ENCODE measurements at regions not wholly inside any gene's neighbourhood (a gene's known extent, or its start where the extent isn't known, plus 50 kb on each side); places are given as distances from the start of the nearest gene placed in this dataset.

- Histone ChIP-seq H3K9me3 (no peaks in the 10 kb centered on the region), H3K27me3 (no peaks in the 10 kb centered on the region), H3K36me3 (no peaks in the 10 kb centered on the region), H3K4me3 (no peak overlapping the region), H3K4me1 (ENCODE audit: insufficient read depth) (no peaks in the 10 kb centered on the region), H3K27ac (no peak overlapping the region)
- 66 to 79% (median 67%) methylated on average over 28 to 30 of the region's 30 CpGs for WGBS, 3 donors
- DNase-seq = no peak
- intact Hi-C loops (cut with DNase I) = loop anchor here in 1 of 4 donors (10.0 kb wide), 1 partner anchor 208 kb away; no protein-coding TSS in a partner anchor
- TF ChIP-seq CTCF (IDR thresholded peaks at IDR 0.05) (no peak), POLR2A (IDR thresholded peaks at IDR 0.05) (no peak), EP300 (IDR thresholded peaks at IDR 0.05) (no peak)
Measured at GRCh38 chr16:87066133-87067002, 250.8 kb downstream of the C16orf95 start.

GRCh38 chr16:87067003-87067556 is 250.1 kb downstream of the C16orf95 start:
- intact Hi-C loops (cut with DNase I) = loop anchor here in 1 of 4 donors (10.0 kb wide), 1 partner anchor 208 kb away; no protein-coding TSS in a partner anchor
- Histone ChIP-seq H3K4me3 (no peak overlapping the region), H3K36me3 (no peaks in the 10 kb centered on the region), H3K27me3 (no peaks in the 10 kb centered on the region), H3K27ac (no peak overlapping the region), H3K9me3 (no peaks in the 10 kb centered on the region), H3K4me1 (ENCODE audit: insufficient read depth) (no peaks in the 10 kb centered on the region)
- TF ChIP-seq CTCF (IDR thresholded peaks at IDR 0.05) (no peak), POLR2A (IDR thresholded peaks at IDR 0.05) (no peak), EP300 (IDR thresholded peaks at IDR 0.05) (no peak)
- 91 to 93% (median 92%) methylated on average over 24 of the region's 24 CpGs for WGBS, 3 donors
- no peak for DNase-seq

- H3K27ac ChIP-seq = no peak overlapping the region
- H3K9me3 ChIP-seq = no peaks in the 10 kb centered on the region
- WGBS, 3 donors = 75 to 86% (median 86%) methylated on average over 40 of the region's 40 CpGs
- no peaks in the 10 kb centered on the region for H3K4me1 ChIP-seq (ENCODE audit: insufficient read depth)
- no peak overlapping the region for H3K4me3 ChIP-seq
- no peaks in the 10 kb centered on the region for H3K36me3 ChIP-seq
- TF ChIP-seq CTCF (IDR thresholded peaks at IDR 0.05) (no peak), POLR2A (IDR thresholded peaks at IDR 0.05) (no peak), EP300 (IDR thresholded peaks at IDR 0.05) (no peak)
- DNase-seq = no peak
- intact Hi-C loops (cut with DNase I) = loop anchor here in 1 of 4 donors (10.0 kb wide), 1 partner anchor 207 kb away; no protein-coding TSS in a partner anchor
- H3K27me3 ChIP-seq = no peaks in the 10 kb centered on the region
Measured at GRCh38 chr16:87067836-87068761, 249.1 kb downstream of the C16orf95 start.

- no peak for TF ChIP-seq EP300 (IDR thresholded peaks at IDR 0.05)
- TF ChIP-seq CTCF (IDR thresholded peaks at IDR 0.05) = no peak
- TF ChIP-seq POLR2A (IDR thresholded peaks at IDR 0.05) = no peak
- H3K27me3 ChIP-seq = no peaks in the 10 kb centered on the region
- H3K4me1 ChIP-seq (ENCODE audit: insufficient read depth) = no peaks in the 10 kb centered on the region
- no peak overlapping the region for H3K4me3 ChIP-seq
- WGBS, 3 donors = 85 to 91% (median 88%) methylated on average over 20 of the region's 20 CpGs
- no peaks in the 10 kb centered on the region for H3K36me3 ChIP-seq
- H3K9me3 ChIP-seq = no peaks in the 10 kb centered on the region
- no peak for DNase-seq
- H3K27ac ChIP-seq = no peak overlapping the region
- intact Hi-C loops (cut with DNase I) = loop anchor here in 1 of 4 donors (10.0 kb wide), 1 partner anchor 206 kb away; no protein-coding TSS in a partner anchor
Measured at GRCh38 chr16:87068762-87069150, 248.4 kb downstream of the C16orf95 start.

All from ovary (tissue), 7 donors.